Fibroblast of skin of right quadriceps (primary cell): ENCODE measurements at regions not wholly inside any gene's neighbourhood (a gene's known extent, or its start where the extent isn't known, plus 50 kb on each side); places are given as distances from the start of the nearest gene placed in this dataset.

ENCODE experiments used
- DNase-seq: peaks from one replicate; pipeline ENCODE4 v3.0.0-alpha.2; 2013

- no peak for DNase-seq
These were observed 51.5 kb downstream of the SST start for GRCh38 chr3:187618722-187619121.

DNA sequence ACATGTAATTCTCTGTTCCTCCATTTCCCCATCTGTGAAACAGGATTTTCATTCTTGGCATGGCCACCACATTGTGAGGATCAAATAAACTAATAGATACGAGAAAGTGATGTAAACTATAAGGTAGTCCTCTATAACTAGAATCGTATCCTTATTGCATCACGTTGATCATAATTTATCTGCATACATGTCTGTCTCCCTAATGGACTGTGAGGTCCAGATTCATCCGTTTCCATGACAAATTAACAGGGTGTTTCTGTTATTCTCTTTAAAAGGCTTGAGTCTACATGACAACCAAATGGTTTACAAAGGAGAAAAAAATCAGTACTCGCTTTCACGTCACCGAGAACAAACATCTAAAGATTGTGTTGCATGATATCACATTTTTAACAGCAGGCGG is 53.0 kb downstream of the SST start:
- no peak for DNase-seq

DNA sequence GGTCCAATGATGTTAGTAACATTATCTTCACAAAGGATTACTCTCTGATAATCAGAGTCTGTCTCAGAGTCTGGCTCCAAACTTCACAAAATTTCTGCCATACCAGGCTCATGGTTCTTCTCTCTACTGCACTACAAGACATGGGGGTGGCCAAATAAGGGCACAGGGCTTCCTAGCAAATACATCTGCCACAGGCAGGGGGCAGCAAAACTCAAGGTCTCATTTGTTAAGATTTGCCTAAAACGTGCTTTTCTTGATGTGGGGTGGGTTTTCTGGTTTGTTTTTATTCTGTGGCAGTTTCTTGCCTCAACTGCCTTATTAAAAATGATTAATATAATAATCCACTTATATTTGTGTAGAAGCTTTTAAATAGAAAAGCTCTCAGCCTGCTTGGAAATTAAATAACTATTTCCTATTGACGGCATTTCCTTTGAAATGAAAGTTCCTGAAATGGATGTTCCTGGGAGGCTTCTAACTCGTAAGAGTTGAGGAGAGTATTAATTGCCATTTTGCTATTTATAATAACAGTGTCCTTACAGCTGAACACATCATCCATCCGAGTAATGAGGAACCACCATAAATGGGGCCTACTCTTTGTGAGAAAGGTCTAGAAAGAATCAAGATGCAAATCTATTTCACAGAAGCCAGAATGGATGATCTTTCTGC is 53.8 kb downstream of the SST start:
- DNase-seq, result peak; percentile 48

DNA sequence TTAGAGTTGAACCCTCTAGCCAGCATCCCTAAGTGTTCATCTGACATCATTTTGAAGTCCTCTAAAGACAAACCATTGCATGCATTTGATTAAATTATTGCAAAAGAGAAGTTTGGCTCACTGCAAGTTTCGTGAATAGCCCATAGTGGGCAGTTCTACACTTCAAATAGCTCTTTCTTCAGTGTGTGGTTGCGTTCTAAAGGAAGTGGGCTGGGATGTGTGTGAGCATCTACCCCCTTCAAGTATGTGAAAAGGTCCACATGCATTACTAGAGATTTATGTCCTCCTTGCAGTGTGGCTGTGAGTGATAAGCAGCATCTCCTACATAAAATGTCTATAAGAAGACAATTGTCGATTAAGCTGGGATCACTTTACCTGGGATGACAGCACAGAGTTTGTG is 54.6 kb downstream of the SST start:
- no peak for DNase-seq

DNA sequence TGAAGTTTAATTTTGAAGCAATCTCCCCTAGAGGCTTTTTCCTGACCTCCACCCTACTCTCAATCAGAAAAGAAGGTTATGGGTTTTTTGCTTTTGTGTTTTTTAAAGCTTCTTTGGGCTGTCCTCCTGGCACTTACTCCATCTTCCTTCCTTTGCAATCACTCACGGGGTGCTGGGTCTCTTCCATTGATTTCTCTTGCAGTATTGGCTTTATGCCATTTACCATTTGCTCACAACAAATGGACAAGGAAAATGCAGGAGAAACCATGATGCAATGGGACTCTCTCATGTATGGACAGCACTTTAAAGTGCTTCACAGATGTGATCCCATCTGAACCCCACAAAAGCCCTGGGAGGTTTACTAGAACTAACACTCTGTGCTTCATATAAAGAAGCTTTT is 57.5 kb downstream of the SST start:
- DNase-seq, result no peak

GRCh38 chr3:187610981-187611511 is 59.1 kb downstream of the SST start:
- DNase-seq, result no peak

GRCh38 chr3:187594272-187594671 is 75.9 kb downstream of the SST start:
- no peak for DNase-seq

GRCh38 chr3:187593451-187593850 is 76.7 kb downstream of the SST start:
- DNase-seq, result no peak

- no peak for DNase-seq
These were observed 79.2 kb downstream of the SST start for GRCh38 chr3:187590861-187591576.

DNA sequence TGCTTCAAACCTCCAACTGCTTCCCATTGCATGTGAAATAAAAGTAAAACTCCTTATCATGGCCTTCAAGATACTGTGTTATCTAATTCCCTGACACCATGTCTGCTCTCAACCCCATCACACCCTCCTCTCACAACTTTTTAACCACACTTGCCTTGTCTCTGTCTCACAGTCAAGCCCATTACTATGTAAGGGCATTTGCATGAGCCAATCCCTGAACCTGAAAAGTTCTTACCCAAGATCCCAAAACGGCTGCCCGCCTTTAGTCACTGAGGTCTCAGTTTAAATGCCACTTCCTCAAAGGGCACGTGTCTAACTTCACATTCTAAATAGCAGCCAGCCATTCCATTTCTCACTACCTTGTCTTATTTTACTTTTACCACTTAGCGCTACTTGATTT is 83.1 kb downstream of the SST start:
- no peak for DNase-seq

GRCh38 chr3:187586226-187586625 is 84.0 kb downstream of the SST start:
- no peak for DNase-seq

- DNase-seq, result no peak
These were observed 97.8 kb downstream of the SST start for GRCh38 chr3:187572441-187572840.

DNA sequence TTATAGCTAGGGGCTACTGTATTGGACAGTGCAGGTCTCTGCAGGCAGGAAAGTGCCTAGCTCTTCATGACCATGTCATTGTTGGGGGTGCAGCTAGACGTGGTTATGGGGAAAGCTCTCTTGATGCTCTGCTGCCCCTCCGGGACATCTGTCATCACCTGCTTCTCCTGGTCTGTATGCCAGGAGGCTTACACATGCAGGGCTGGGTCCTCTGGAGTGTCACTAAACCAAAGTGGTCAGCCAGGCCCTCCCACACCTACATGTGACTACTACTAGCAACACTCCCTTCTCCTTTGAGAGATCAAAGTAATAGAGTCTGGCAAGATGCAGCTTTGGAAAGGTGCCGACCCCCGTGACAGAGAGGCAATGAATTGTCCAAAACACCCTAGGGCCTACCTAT is 98.5 kb downstream of the SST start:
- no peak for DNase-seq

- no peak for DNase-seq
These were observed 99.4 kb downstream of the SST start for GRCh38 chr3:187570776-187571175.

- DNase-seq, result no peak
These were observed 102.0 kb downstream of the SST start for GRCh38 chr3:187568171-187568570.

GRCh38 chr3:187567661-187568121 is 102.5 kb downstream of the SST start:
- DNase-seq, result peak; percentile 90

DNA sequence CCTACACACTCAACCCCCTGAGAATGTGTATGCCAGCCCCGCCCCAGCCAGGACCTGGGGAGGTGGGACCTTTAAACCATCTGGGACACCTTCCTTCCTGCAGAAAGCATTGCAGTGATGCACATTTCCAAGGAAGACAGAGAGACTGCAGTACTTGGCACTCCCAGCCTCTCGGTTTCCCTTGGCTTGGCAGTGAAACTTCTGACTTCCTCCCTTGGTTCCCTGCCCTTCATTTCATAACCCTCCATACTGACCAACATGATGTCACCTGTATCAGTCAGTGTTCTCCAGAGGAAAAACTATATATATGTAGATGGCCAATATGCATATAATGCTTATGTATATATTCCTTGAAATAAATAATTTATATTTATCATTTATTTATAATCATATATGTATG is 103.2 kb downstream of the SST start:
- no peak for DNase-seq

GRCh38 chr3:187565701-187566100 is 104.5 kb downstream of the SST start:
- no peak for DNase-seq

GRCh38 chr3:187558990-187559389 is 111.2 kb downstream of the SST start:
- DNase-seq, result no peak

DNA sequence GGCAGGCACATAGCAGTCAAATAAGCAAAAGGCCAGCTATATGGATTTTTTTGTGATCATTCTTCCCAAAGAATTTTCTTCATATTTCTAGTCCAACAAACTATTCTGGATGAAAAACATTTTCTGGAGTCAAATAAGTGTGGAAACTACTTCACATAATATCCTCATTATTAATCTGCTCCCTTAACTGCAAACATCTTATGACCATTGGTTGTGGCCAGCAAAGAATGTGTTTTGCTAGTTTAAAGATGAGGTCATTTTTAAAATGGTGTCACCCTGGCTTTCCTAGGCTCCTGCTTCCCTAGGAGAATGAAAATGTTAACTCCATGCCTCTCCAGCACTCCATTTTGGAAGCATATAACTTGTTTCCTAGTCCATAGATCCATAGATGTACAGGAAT is 118.8 kb downstream of the SST start:
- peak; percentile 52 for DNase-seq

- DNase-seq, result no peak
These were observed 119.7 kb downstream of the SST start for GRCh38 chr3:187550446-187550845.

DNA sequence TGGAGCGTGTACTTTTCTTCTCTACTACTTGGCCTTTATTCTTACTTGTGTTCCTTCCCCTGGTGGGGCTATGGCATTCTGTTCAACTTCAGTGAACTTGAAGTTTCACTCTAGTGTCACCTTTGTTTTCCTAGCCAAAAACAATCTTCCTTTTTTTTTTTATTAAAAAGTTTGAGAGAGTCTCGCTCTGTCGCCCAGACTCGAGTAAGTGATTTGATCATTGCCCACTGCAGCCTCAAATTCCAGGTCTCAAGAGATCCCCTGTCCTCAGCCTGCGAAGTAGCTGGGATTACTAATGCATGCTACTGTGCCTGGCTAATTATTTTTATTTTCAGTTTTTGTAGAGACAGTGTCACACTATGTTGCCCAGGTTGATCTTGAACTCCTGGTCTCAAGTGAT is 124.8 kb downstream of the SST start:
- DNase-seq, result no peak

- DNase-seq, result no peak
These were observed 125.9 kb downstream of the SST start for GRCh38 chr3:187544326-187544725.

DNA sequence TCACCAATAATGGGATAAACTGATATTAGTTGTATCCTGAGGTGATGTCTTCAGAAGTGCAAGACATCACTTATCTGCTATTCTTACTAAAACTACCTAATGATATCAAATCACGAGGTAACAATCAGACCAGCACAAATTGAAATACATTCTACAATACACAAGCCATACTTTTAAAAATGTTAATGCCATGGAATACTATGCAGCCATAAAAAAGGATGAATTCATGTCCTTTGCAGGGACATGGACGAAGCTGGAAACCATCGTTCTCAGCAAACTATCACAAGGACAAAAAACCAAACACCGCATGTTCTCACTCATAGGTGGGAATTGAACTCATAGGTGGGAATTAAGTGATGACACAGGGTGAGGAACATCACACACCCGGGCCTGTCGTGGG is 129.3 kb downstream of the SST start:
- no peak for DNase-seq

GRCh38 chr3:187536185-187536584 is 134.0 kb downstream of the SST start:
- no peak for DNase-seq
